HS-5 (cell line): ENCODE measurements at regions not wholly inside any gene's neighbourhood (a gene's known extent, or its start where the extent isn't known, plus 50 kb on each side); places are given as distances from the start of the nearest gene placed in this dataset.
"Not testable (repeated sequence)": the region's sequence is repeated elsewhere in the genome, so short reads cannot be mapped to it uniquely, and the experiment has no call there.

Experiments used
- DNase-seq: peaks from one replicate; pipeline ENCODE4 v3.0.0-alpha.2; 2012; ENCODE audit warnings: low read depth

DNA sequence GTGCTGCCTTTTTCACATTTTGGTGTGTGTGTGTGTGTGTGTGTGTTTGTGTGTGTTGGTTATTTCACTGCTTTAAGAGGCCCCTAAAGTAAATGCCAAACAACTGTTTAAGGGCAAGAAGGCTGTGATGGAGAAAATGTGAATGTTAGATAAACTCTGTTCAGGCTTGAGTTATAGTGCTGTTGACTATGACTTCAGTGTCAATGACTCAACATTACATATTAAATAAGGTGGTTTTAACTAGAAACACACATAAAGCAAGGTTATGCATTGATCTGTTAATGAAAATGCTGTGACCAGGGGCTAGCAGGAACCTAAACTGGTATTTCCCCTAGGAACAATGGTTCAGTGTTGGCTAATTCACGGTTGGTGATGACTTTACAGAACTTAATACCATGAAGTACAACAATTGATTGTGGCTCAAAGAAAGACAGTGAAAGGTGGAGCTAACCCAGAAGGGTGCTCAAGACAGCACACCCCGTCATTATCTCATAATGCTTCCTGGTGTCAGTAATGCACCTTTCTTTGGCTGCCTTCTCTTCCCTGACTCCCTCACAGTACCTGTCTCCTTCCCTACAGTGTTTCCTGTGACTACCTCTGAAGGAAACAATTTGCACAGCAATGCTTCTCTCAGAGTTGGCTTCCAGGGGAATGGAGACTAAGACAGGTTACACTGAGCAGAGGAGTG is 116.1 kb downstream of the RIN2 start:
- DNase-seq, result no peak

DNA sequence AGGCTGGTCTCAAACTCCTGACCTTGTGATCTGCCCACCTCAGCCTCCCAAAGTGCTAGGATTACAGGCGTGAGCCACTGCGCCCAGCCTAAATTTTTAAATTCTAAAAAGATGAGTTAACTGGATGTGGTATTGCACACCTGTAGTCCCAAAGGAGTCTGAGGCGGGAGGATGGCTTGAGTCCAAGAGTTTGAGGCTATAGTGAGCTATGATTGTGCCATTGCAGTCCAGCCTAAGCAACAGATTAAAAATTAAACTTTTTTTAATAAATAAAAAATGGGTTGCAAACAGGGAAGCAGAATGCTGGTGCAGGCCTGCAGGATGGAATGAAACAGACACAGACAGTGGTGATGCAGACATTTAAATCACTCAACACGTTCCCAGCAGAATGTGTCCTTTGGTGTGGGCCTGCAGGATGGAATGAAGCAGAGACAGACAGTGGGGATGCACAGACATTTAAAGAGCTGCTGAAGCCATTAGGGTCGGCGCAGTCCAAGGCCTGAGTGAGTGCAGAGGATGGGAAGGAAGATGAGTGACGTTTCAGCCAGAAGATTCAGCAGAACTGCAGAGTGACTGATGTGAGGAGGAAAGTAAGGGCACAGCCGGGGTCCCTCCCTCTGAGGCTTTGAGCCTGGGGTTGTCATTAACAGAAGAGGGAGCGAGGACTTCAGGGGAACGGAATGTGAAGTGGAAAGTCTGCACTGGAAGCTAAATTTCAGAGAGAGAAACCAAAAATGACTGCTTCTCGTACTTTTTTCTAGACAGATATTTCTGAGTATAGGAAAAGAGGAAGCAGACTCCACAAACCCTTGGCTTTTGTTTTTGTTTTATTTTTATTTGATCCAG is 117.5 kb downstream of the RIN2 start:
- no peak for DNase-seq

DNA sequence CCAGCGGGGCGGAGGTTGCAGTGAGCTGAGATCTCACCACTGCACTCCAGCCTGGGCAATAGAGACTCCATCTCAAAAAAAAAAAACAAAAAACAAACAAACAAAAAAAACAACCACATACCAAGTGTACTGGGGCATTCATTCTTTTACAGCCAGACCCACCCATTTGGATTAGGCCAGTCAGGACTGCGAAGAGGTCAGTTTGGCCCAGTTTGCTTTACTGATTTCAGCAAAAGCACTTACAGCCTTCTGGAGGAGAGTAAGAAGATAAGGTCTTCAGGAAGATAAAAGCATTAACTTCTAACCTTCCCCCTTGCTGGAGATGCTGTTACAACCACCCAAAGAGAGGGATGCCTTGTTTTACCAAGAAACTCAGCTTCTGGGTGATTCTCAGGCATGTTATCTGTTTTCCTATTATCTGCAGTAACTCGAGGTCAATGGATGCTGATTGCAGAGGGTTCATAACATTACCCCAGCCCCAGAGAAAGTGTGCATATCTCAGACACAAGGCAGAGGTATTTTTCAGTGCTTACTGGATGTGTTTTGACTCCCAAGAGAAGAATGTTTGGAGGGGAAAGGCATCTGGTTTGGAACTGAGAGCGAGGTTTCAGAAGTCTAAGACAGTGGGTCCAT is 118.9 kb downstream of the RIN2 start:
- no peak for DNase-seq

DNA sequence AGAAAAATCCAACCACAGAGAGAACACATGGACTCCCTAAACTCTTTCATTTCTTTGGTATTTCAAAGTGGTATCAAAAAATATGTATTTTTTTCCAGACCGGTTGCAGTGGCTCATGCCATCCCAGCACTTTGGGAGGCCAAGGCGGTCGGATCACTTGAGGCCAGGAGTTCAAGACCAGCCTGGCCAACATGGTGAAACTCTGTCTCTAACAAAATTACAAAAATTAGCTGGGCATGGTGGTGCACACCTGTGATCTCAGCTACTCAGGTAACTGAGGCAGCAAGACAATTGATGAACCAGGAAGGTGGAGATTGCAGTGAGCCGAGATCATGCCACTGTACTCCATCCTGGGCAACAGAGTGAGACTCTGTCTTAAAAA is 121.8 kb downstream of the RIN2 start:
- not testable (repeated sequence) for DNase-seq

DNA sequence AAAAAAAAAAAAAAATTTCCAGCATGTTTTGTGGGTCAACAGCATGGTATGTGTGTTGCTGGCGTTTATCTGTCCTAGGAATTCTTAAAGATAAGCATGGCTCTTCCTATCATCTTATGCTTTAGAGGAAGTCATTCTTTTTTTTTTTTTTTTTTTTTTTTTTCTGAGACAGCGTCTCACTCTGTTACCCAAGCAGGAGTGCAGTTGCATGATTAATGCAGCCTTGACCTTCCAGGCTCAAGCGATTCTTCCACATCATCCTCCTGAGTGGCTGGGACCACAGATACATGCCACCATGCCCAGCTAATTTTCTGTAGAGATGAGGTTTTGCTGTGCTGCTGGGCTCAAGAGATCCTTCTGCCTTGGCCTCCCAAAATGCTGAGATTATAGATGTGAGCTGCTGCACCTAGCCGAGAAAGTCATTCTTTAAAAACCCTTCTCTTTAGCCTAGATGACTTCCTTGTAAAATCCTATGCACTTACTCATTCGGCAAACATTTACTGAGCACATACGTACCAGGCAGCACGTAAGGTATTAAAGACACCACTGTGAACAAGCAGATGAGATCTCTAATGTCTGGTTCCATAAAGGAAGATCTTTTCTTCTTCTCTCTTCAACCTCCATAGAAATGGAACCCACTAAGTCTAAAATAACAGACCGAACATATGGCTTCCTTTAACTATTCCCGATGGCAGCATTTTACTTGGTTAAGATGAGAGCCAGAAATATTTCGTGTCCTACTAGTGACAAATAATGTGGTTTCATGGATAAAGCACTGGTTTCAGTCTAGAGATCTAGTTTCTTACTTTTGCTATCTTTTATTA is 122.4 kb downstream of the RIN2 start:
- peak; percentile 79 for DNase-seq

GRCh38 chr20:19881080-19881840 is 123.2 kb downstream of the RIN2 start:
- no peak for DNase-seq

DNA sequence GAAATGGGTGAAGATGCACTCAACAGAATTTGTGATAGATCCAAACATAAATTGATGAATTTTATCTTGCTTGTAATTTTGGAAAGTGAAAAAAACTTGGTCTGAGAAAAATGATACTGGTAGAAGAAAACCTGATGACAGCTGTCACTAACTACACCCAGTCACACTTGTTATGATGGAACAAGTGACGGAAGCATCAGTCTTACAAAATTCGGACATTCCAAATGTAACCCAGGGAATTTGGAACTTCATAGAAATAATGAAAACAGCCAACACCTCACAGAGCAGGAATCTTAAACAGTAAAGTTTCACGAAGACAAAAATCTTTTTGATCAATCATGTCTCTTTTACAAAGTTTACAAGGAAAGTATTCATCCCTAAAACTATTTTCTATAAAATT is 123.9 kb downstream of the RIN2 start:
- no peak for DNase-seq

DNA sequence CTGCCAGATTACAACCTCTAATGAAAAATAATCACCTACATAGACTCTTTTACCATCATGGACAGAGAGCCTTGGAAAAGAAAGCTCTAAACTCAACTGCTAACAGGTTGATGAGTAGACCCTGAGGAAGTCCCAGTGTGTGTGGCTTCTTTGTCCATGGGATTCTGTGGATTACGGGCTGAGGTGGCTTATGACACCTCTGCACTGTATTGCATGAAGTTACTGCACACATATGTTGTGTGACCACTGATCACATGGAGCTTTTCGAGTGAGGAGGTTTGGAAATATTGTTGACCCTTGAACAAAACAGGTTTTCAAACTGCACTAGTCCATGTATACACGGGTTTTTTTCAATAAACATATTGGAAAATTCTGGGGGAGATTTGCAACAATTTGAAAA is 124.4 kb downstream of the RIN2 start:
- DNase-seq, result no peak

GRCh38 chr20:19883501-19883900 is 125.4 kb downstream of the RIN2 start:
- no peak for DNase-seq

GRCh38 chr20:19885594-19885938 is 127.5 kb downstream of the RIN2 start:
- DNase-seq, result no peak

DNA sequence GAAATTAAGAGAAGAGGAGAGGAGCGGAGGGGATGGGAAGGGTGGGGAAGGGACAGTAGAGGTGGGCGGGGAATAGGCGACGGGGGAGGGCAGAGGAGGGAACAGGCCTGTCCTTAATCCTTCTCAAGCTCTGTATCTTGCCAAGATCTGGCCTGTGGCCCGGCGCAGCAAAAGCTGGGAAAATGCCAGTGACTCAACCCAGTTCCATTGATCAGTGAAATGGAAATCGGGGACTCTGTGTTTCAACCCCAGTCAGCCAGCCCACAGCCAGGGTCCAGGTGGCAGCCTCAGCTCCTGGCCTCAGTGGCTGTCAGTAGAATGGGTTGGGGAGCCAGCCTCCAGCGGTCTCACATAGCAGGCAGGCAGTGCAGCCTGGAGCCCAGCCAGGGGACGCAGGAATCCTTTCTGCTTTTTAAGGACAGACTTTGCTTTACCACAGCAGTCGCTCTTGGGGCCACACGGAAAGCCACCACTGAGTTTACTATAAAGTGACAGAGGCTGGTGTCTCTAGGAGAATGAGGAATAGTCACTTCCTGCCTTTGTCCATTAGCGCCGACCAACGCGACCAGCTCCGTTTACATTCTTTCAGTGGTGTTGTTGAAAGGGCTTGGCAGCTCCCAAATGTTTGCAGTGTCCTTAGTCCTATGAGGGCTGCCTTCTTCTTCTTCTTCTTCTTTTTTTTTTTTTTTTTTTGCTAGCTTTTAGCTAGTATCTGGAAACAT is 128.0 kb downstream of the RIN2 start:
- DNase-seq, result no peak

DNA sequence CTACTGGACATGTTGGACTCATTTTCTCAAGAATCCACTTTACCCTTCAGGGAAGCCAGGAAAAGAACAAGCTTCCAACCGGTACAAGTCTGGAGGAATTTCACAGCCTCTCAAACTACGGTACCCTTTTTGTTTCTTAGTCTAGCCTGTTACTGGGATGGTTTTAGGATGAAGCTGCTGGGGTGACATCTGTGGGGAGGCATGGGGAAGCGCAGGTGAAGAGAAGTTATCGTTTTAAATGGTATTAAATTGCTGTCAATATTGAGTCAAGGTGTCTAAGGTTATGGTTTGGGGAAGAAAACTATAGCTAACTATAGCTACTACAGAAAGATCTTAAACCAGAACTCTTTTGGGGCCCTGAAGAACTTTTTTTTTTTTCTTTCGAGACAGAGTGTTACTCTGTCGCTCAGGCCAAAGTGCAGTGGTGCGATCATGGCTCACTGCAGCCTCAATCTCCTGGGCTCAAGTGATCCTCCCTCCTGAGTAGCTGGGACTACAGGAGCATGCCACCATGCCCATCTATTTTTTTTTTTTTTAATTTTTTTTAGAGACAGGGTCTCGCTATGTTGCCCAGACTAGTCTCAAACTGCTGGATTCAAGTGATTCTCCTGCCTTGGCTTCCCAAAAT is 128.7 kb downstream of the RIN2 start:
- no peak for DNase-seq

DNA sequence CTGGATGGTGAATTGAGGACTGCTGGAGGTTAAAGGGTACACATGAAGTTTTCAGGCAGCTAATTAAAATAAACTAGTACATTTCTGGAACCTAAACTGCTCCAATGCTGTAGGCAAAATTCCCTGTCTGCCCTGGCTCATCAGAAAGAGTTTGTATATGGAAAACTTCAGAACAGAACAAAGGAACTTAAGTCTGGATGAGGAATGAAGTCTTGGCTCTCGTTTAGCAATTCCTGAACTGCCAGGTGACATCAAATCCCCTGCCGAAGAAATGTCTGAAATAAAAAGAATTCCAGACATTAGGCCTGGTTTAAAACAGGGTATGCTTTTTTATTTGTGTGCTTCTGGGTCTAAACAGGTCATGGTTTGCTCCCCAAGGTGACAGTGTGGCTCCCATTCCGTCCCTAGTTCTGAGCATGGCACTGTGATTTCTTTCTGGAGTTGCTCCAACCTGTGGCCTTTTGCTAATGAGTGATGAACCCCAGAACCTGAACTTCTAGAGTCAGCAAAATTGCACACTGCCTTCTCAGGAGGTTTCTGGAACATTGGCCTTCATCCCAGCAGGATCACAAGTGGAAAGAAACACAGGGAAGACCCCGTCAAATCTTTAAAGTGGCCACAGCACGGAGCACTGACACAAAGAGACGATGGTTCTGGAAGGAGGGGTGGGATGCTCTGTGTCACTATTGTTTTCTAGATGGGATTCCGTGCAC is 129.4 kb upstream of the NAA20 start:
- no peak for DNase-seq

DNA sequence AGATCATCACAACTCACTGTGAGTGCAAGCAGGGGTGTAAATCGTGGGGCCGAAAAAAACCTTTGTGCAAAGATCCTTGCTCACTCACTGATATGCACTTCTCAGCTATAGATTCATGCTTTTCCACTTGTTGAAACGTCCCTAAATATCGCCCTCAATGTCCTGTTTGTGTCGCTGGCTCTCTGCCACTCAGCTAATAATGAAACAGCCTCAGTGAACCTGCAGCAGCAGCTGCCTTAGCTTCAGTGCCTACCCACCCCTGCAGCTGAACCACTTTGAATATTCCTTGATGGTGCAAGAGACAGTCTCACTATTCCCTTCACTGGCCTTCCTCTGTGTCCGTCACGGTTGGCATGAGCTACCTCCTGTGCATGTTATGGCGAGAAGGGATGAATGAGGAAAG is 128.9 kb upstream of the NAA20 start:
- no peak for DNase-seq

GRCh38 chr20:19889011-19889953 is 127.9 kb upstream of the NAA20 start:
- no peak for DNase-seq

DNA sequence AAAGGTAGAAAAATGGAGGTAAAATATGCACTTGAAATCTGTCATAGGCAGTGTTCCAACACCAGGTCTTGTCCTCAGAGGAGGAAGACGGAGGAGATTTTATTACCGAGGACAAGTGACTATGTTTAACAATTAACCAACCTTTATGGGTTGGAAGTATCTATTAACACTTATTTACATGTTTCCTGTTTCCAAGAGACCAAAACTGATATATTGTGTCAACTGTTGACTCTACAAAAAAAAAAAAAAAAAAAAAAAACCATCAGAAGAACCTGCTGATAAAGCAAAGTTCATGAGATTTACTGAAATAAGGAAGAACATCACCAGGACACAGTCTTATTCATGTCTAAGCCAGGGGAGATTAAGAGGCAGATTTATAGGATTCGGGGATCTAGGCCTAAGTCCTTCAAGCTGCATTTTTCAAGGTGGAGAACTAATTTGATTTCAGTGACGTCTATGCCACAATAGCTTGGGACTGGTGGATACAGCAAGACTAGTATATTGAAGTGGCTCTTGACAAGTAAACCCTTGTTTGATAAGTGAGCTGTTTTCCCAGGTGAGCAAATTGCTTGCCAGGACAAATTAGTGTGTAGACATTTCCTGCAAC is 126.6 kb upstream of the NAA20 start:
- no peak for DNase-seq

DNA sequence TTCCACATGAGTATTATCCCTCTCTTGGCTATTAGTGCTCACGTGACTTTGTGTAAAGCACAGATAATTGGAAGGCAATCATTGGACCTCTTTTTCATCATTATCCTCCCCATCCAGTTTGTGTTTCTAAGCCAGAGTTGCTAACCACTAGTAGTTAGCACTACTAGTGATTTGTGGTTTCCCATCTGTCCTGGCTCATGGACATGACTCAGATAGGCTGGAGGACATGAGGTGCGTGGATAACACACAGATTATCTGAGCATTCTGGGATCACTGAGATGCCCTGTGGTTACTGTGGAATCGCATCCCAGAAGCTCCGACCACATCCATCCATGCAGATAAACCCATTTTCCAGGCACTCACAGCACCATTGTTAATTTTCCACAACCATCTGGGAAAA is 123.8 kb upstream of the NAA20 start:
- DNase-seq, result no peak

GRCh38 chr20:19895761-19896160 is 121.4 kb upstream of the NAA20 start:
- DNase-seq, result no peak
